ENCODE measurements at regions not wholly inside any gene's neighbourhood (a gene's known extent, or its start where the extent isn't known, plus 50 kb on each side); places are given as distances from the start of the nearest gene placed in this dataset.

DNA sequence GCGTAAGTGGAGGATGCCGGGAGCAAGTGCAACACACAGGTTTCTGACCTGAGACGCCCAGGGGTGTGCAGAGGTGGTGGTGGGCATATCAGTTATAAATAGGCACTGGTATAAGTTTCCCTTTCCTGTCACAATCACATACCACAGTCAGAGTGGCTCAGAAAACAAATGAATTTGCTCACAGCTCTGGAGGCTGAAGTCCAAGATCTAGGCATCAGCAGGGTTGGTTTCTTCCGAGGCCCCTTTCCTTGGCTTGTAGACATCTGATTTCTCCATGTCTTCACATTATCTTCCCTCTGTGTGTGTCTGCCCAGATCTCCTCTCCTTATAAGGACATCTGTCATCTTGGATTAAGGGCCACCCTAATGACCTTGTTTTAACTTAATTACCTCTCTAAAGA lies 250.5 kb upstream of the TNRC6C start:
- TF ChIP-seq, protein P1, sequence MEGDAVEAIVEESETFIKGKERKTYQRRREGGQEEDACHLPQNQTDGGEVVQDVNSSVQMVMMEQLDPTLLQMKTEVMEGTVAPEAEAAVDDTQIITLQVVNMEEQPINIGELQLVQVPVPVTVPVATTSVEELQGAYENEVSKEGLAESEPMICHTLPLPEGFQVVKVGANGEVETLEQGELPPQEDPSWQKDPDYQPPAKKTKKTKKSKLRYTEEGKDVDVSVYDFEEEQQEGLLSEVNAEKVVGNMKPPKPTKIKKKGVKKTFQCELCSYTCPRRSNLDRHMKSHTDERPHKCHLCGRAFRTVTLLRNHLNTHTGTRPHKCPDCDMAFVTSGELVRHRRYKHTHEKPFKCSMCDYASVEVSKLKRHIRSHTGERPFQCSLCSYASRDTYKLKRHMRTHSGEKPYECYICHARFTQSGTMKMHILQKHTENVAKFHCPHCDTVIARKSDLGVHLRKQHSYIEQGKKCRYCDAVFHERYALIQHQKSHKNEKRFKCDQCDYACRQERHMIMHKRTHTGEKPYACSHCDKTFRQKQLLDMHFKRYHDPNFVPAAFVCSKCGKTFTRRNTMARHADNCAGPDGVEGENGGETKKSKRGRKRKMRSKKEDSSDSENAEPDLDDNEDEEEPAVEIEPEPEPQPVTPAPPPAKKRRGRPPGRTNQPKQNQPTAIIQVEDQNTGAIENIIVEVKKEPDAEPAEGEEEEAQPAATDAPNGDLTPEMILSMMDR (IDR thresholded peaks at IDR 0.05), result no peak
- TF ChIP-seq ZFX (IDR thresholded peaks at IDR 0.05; ENCODE audit: borderline replicate concordance), result no peak

Data from 22Rv1 (cell line).